ENCODE measurements at regions not wholly inside any gene's neighbourhood (a gene's known extent, or its start where the extent isn't known, plus 50 kb on each side); places are given as distances from the start of the nearest gene placed in this dataset.

DNA sequence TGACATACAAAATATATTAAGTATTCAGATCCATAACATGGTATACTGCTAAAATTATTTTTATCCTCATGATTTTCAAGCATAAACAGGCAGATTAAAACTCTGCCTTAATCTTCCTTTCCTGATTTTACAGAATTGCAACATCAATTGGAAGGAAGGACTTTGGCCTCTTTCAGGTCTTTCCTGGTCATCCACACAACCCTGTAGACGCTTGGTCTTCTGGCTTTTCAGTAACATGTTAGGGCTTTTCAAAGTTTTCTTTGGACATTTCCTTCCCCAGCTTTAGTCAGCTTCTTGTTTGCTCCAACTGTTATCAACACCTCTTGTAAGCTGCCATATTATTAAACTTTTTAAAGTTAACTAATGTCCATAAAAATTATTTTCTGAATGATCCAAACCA lies 1364.9 kb upstream of the NRXN1 start:
- Histone ChIP-seq H2AFZ (no peak overlapping the region), H3K9me3 (ENCODE audit: insufficient read depth, low read depth) (no peaks in the 10 kb centered on the region), H3K27me3 (ENCODE audit: insufficient read depth, low read depth) (no peaks in the 10 kb centered on the region), H3K4me1 (replicated peaks; ENCODE audit: insufficient read depth) (no peaks in the 10 kb centered on the region), H3K36me3 (ENCODE audit: low read depth) (no peaks in the 10 kb centered on the region), H4K20me1 (ENCODE audit: insufficient read depth) (no peaks in the 10 kb centered on the region), H3K9me2 (ENCODE audit: insufficient read depth) (no peaks in the 10 kb centered on the region; the same call in 1 of the 2 replicates), H3K4me2 (no peak overlapping the region), H3F3A (ENCODE audit: insufficient read depth, low read depth) (no peaks in the 10 kb centered on the region), H3K27ac (no peak overlapping the region), H3K79me2 (ENCODE audit: low read depth) (no peaks in the 10 kb centered on the region), H3K4me3 (no peak overlapping the region)
- CTCF ChIA-PET: no interaction called here
- TF ChIP-seq, protein P1, sequence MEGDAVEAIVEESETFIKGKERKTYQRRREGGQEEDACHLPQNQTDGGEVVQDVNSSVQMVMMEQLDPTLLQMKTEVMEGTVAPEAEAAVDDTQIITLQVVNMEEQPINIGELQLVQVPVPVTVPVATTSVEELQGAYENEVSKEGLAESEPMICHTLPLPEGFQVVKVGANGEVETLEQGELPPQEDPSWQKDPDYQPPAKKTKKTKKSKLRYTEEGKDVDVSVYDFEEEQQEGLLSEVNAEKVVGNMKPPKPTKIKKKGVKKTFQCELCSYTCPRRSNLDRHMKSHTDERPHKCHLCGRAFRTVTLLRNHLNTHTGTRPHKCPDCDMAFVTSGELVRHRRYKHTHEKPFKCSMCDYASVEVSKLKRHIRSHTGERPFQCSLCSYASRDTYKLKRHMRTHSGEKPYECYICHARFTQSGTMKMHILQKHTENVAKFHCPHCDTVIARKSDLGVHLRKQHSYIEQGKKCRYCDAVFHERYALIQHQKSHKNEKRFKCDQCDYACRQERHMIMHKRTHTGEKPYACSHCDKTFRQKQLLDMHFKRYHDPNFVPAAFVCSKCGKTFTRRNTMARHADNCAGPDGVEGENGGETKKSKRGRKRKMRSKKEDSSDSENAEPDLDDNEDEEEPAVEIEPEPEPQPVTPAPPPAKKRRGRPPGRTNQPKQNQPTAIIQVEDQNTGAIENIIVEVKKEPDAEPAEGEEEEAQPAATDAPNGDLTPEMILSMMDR (conservative IDR thresholded peaks at IDR 0.05): no peak
- TF ChIP-seq EZH2 (IDR thresholded peaks at IDR 0.05; ENCODE audit: low read depth): no peak
- DNase-seq: no peak
- POLR2A ChIA-PET (ENCODE audit: unreplicated experiment): no interaction called here
- no TSS peak for BruUV-seq (replicated peaks)
- intact Hi-C loops (cut with micrococcal nuclease; ENCODE audit: unreplicated experiment): no loop called here

DNA sequence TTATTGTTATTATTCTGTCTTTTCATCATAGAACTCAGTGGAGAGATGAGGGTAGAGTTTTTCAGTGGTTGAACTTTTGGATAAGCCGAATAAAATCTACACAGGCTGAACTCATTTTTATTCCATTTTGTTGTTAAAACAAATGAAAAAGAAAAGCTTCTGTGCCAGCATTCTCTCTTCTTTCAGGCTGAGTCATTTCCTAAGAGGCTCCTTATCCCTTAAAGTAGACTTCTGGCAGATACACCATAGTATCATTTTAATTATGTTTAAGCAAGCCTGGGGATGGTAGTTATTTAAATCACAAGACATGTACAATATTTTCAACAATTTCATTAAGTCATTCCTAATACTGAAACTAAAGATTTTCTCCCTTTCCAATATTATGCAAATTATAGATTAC lies 1364.0 kb upstream of the NRXN1 start:
- CTCF ChIA-PET: no interaction called here
- POLR2A ChIA-PET (ENCODE audit: unreplicated experiment): no interaction called here
- no peak for DNase-seq
- Histone ChIP-seq H4K20me1 (ENCODE audit: insufficient read depth) (no peaks in the 10 kb centered on the region), H3K27me3 (ENCODE audit: insufficient read depth, low read depth) (no peaks in the 10 kb centered on the region), H3K4me1 (replicated peaks; ENCODE audit: insufficient read depth) (no peaks in the 10 kb centered on the region), H2AFZ (no peak overlapping the region), H3K27ac (no peak overlapping the region), H3K9me2 (ENCODE audit: insufficient read depth) (no peaks in the 10 kb centered on the region; the same call in 1 of the 2 replicates), H3K79me2 (ENCODE audit: low read depth) (no peaks in the 10 kb centered on the region), H3K4me3 (no peak overlapping the region), H3K36me3 (ENCODE audit: low read depth) (no peaks in the 10 kb centered on the region), H3K4me2 (no peak overlapping the region), H3K9me3 (ENCODE audit: insufficient read depth, low read depth) (no peaks in the 10 kb centered on the region), H3F3A (ENCODE audit: insufficient read depth, low read depth) (no peaks in the 10 kb centered on the region)
- TF ChIP-seq, protein P1 (conservative IDR thresholded peaks at IDR 0.05): no peak
- no peak for TF ChIP-seq EZH2 (IDR thresholded peaks at IDR 0.05; ENCODE audit: low read depth)
- intact Hi-C loops (cut with micrococcal nuclease; ENCODE audit: unreplicated experiment): no loop called here
- no TSS peak for BruUV-seq (replicated peaks)

DNA sequence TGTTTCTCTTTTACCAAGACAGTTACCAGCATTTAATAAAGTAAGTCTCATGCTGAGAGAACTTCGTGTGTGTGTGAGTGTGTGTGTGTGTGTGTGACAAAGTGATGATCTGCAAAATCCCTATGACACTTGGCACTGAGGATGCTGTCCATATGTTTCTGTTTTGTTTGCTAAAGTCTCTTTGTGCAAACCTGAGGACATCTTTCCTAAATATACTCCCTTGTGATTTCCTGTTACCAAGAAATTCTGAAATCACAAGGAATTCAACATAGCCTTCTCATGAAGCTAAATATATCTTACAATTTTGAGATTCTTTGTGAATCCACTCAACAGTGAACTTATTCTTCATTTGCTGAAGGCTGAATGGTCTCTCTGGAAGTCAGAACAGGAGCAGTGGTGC lies 1359.7 kb upstream of the NRXN1 start:
- ChIA-PET POLR2A (ENCODE audit: unreplicated experiment) (no interaction called here), CTCF (no interaction called here)
- Histone ChIP-seq H3K4me3 (no peak overlapping the region), H4K20me1 (ENCODE audit: insufficient read depth) (no peaks in the 10 kb centered on the region), H2AFZ (no peak overlapping the region), H3K4me1 (replicated peaks; ENCODE audit: insufficient read depth) (no peaks in the 10 kb centered on the region), H3K79me2 (ENCODE audit: low read depth) (no peaks in the 10 kb centered on the region), H3K9me2 (ENCODE audit: insufficient read depth) (no peaks in the 10 kb centered on the region), H3K9me3 (ENCODE audit: insufficient read depth, low read depth) (no peaks in the 10 kb centered on the region), H3F3A (ENCODE audit: insufficient read depth, low read depth) (no peaks in the 10 kb centered on the region), H3K36me3 (ENCODE audit: low read depth) (no peaks in the 10 kb centered on the region), H3K27ac (no peak overlapping the region), H3K27me3 (ENCODE audit: insufficient read depth, low read depth) (no peaks in the 10 kb centered on the region), H3K4me2 (no peak overlapping the region)
- TF ChIP-seq, protein P1 (conservative IDR thresholded peaks at IDR 0.05): no peak
- TF ChIP-seq EZH2 (IDR thresholded peaks at IDR 0.05; ENCODE audit: low read depth): no peak
- intact Hi-C loops (cut with micrococcal nuclease; ENCODE audit: unreplicated experiment): no loop called here
- DNase-seq: no peak
- BruUV-seq (replicated peaks): no TSS peak

Data from PC-9 (cell line).